Stimulated activated naive CD8-positive, alpha-beta T cell treated with anti-CD3 and anti-CD28 coated beads, Interleukin-15, Interleukin-2, amounts not matched to agents 100 U/mL and 50 U/mL, for 24 hours (primary cell): ENCODE measurements at regions not wholly inside any gene's neighbourhood (a gene's known extent, or its start where the extent isn't known, plus 50 kb on each side); places are given as distances from the start of the nearest gene placed in this dataset.
"Not testable (repeated sequence)": the region's sequence is repeated elsewhere in the genome, so short reads cannot be mapped to it uniquely, and the experiment has no call there.

Experiments used
- ATAC-seq: fragments of 150-1000 bp; cut with Tn5 transposase; one replicate; pipeline ENCODE4 v1.10.0; 2021
- DNase-seq: peaks from one replicate; pipeline ENCODE4 v3.0.0; 2021

- ATAC-seq: no peak
- no peak for DNase-seq
Observed at GRCh38 chr1:30184393-30185141, 538.8 kb downstream of the MATN1 start.

- ATAC-seq (no peak), DNase-seq (no peak)
Observed at GRCh38 chr1:30183895-30184294, 539.5 kb downstream of the MATN1 start.

- DNase-seq (no peak), ATAC-seq (no peak)
Observed at GRCh38 chr1:30183006-30183405, 540.4 kb downstream of the MATN1 start.

GRCh38 chr1:30179942-30180543, 543.3 kb downstream of the MATN1 start:
- DNase-seq (no peak), ATAC-seq (no peak)

GRCh38 chr1:30176477-30176876, 546.9 kb downstream of the MATN1 start:
- ATAC-seq: no peak
- DNase-seq: no peak

- DNase-seq (no peak), ATAC-seq (no peak)
Observed at GRCh38 chr1:30174499-30174898, 548.9 kb downstream of the MATN1 start.

- ATAC-seq (no peak), DNase-seq (no peak)
Observed at GRCh38 chr1:30173560-30173959, 549.8 kb downstream of the MATN1 start.

- DNase-seq: no peak
- ATAC-seq: no peak
Observed at GRCh38 chr1:30172757-30173156, 550.6 kb downstream of the MATN1 start.

GRCh38 chr1:30172299-30172694, 551.1 kb downstream of the MATN1 start:
- no peak for DNase-seq
- ATAC-seq: no peak

GRCh38 chr1:30171537-30172298, 551.7 kb downstream of the MATN1 start:
- DNase-seq: no peak
- no peak for ATAC-seq

- DNase-seq: no peak
- no peak for ATAC-seq
Observed at GRCh38 chr1:30169269-30169668, 554.1 kb downstream of the MATN1 start.

- DNase-seq: no peak
- ATAC-seq: no peak
Observed at GRCh38 chr1:30166174-30166573, 557.2 kb downstream of the MATN1 start.

GRCh38 chr1:30165116-30165515, 558.3 kb downstream of the MATN1 start:
- DNase-seq (no peak), ATAC-seq (no peak)

GRCh38 chr1:30164693-30165092, 558.7 kb downstream of the MATN1 start:
- no peak for DNase-seq
- ATAC-seq: no peak

- DNase-seq (no peak), ATAC-seq (no peak)
Observed at GRCh38 chr1:30162565-30162964, 560.8 kb downstream of the MATN1 start.

GRCh38 chr1:30161953-30162352, 561.4 kb downstream of the MATN1 start:
- ATAC-seq: no peak
- no peak for DNase-seq

- DNase-seq: no peak
- no peak for ATAC-seq
Observed at GRCh38 chr1:30160999-30161689, 562.2 kb downstream of the MATN1 start.

- ATAC-seq (no peak), DNase-seq (no peak)
Observed at GRCh38 chr1:30159015-30159414, 564.4 kb downstream of the MATN1 start.

- not testable (repeated sequence) for ATAC-seq, DNase-seq
Observed at GRCh38 chr1:30155698-30156097, 567.7 kb downstream of the MATN1 start.

GRCh38 chr1:30155253-30155652, 568.1 kb downstream of the MATN1 start:
- not testable (repeated sequence) for DNase-seq, ATAC-seq

GRCh38 chr1:30153743-30154449, 569.5 kb downstream of the MATN1 start:
- ATAC-seq: no peak

GRCh38 chr1:30151826-30152225, 571.6 kb downstream of the MATN1 start:
- no peak for DNase-seq
- ATAC-seq: no peak

More at GRCh38 chr1:30153743-30154449, 569.5 kb downstream of the MATN1 start:
- no peak for DNase-seq
